ENCODE measurements at regions not wholly inside any gene's neighbourhood (a gene's known extent, or its start where the extent isn't known, plus 50 kb on each side); places are given as distances from the start of the nearest gene placed in this dataset.
"Not testable (repeated sequence)": the region's sequence is repeated elsewhere in the genome, so short reads cannot be mapped to it uniquely, and the experiment has no call there.

GRCh38 chr4:153880983-153881382, 92.1 kb upstream of the SFRP2 start:
- no peak for DNase-seq
- ChIA-PET CTCF (no interaction called here), POLR2A (ENCODE audit: unreplicated experiment) (no interaction called here)
- Histone ChIP-seq H2AFZ (ENCODE audit: low read length) (no peak overlapping the region), H3K4me3 (ENCODE audit: low read length) (no peak overlapping the region), H3K9me2 (replicated peaks; ENCODE audit: low read length) (no peaks in the 10 kb centered on the region), H3K4me2 (ENCODE audit: low read length) (no peak overlapping the region), H3K27me3 (ENCODE audit: low read length) (no peaks in the 10 kb centered on the region), H3K9ac (ENCODE audit: low read length) (no peak overlapping the region), H3K79me2 (ENCODE audit: low read length) (no peaks in the 10 kb centered on the region), H3K9me3 (ENCODE audit: low read length) (no peaks in the 10 kb centered on the region), H3F3A (ENCODE audit: low read length, unreplicated experiment) (no peaks in the 10 kb centered on the region), H3K4me1 (ENCODE audit: insufficient read depth, low read length) (no peaks in the 10 kb centered on the region), H3K27ac (ENCODE audit: low read length) (no peak overlapping the region), H4K20me1 (ENCODE audit: low read length) (no peaks in the 10 kb centered on the region), H3K36me3 (ENCODE audit: low read depth, low read length) (no peaks in the 10 kb centered on the region)
- BruUV-seq (replicated peaks): no TSS peak
- no peak for ATAC-seq
- TF ChIP-seq EZH2phosphoT487 (IDR thresholded peaks at IDR 0.05; ENCODE audit: borderline replicate concordance, low read length) (no peak), EZH2 (IDR thresholded peaks at IDR 0.05; ENCODE audit: low read length, unreplicated experiment) (no peak)
- TF ChIP-seq, protein P1, sequence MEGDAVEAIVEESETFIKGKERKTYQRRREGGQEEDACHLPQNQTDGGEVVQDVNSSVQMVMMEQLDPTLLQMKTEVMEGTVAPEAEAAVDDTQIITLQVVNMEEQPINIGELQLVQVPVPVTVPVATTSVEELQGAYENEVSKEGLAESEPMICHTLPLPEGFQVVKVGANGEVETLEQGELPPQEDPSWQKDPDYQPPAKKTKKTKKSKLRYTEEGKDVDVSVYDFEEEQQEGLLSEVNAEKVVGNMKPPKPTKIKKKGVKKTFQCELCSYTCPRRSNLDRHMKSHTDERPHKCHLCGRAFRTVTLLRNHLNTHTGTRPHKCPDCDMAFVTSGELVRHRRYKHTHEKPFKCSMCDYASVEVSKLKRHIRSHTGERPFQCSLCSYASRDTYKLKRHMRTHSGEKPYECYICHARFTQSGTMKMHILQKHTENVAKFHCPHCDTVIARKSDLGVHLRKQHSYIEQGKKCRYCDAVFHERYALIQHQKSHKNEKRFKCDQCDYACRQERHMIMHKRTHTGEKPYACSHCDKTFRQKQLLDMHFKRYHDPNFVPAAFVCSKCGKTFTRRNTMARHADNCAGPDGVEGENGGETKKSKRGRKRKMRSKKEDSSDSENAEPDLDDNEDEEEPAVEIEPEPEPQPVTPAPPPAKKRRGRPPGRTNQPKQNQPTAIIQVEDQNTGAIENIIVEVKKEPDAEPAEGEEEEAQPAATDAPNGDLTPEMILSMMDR (conservative IDR thresholded peaks at IDR 0.05; ENCODE audit: low read depth, low read length): no peak
- intact Hi-C loops (cut with micrococcal nuclease): no loop called here

DNA sequence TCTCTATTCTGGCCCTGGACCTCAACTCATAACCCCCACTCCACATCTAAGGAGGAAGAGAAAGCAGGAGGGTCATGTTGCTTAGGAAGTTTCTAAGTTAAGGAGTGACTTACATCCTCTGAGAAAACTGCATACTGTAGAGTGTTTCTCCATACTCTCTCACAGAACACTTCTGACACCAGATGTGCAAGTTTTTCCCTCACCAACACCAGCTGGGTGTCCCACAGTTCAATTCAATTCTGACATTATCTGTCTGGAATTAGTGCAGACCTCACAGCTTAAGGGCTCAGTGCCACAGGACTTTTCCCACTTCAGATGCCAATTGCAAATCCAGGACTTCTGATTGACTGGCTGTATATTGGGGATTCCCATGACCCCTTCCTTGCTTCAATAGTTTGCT, 89.0 kb upstream of the SFRP2 start:
- Histone ChIP-seq H3K36me3 (ENCODE audit: low read depth, low read length) (no peaks in the 10 kb centered on the region), H3K4me2 (ENCODE audit: low read length) (no peak overlapping the region), H3K27ac (ENCODE audit: low read length) (no peak overlapping the region), H3K27me3 (ENCODE audit: low read length) (no peaks in the 10 kb centered on the region), H3K79me2 (ENCODE audit: low read length) (no peaks in the 10 kb centered on the region), H3K9me2 (replicated peaks; ENCODE audit: low read length) (no peaks in the 10 kb centered on the region), H4K20me1 (ENCODE audit: low read length) (no peaks in the 10 kb centered on the region), H3K9me3 (ENCODE audit: low read length) (no peaks in the 10 kb centered on the region), H3K9ac (ENCODE audit: low read length) (no peak overlapping the region), H3K4me3 (ENCODE audit: low read length) (no peak overlapping the region), H3K4me1 (ENCODE audit: insufficient read depth, low read length) (no peaks in the 10 kb centered on the region), H3F3A (ENCODE audit: low read length, unreplicated experiment) (no peaks in the 10 kb centered on the region), H2AFZ (ENCODE audit: low read length) (no peak overlapping the region)
- no peak for DNase-seq
- no TSS peak for BruUV-seq (replicated peaks)
- no peak for TF ChIP-seq EZH2 (IDR thresholded peaks at IDR 0.05; ENCODE audit: low read length, unreplicated experiment)
- TF ChIP-seq, protein P1 (conservative IDR thresholded peaks at IDR 0.05; ENCODE audit: low read depth, low read length): no peak
- TF ChIP-seq EZH2phosphoT487 (IDR thresholded peaks at IDR 0.05; ENCODE audit: borderline replicate concordance, low read length): no peak
- no peak for ATAC-seq
- ChIA-PET CTCF (no interaction called here), POLR2A (ENCODE audit: unreplicated experiment) (no interaction called here)
- intact Hi-C loops (cut with micrococcal nuclease): no loop called here

DNA sequence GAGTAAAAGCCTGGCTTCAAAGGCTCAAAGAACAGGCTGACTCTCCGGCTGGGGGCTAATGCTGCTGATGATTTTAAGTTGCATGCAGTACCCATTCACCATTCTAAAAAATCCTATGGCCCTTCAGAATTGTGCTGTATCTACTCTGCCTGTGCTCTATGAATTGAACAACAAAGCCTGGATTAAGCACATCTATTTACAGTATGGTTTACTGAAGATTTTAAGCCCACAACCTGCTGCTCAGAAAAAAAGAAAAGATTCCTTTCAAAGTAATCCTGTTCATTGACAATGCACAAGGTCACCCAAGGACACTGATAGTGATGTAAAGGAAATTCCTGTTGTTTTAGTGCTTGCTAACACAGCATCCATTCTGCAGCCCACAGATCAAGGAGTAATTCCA, 84.9 kb upstream of the SFRP2 start:
- Histone ChIP-seq H3K27ac (ENCODE audit: low read length) (no peak overlapping the region), H3K79me2 (ENCODE audit: low read length) (no peaks in the 10 kb centered on the region), H2AFZ (ENCODE audit: low read length) (no peak overlapping the region), H3K27me3 (ENCODE audit: low read length) (peaks cover 8% of the 10 kb centered on the region; the same call in 1 of the 2 replicates), H3K9ac (ENCODE audit: low read length) (no peak overlapping the region), H3K9me3 (ENCODE audit: low read length) (no peaks in the 10 kb centered on the region), H4K20me1 (ENCODE audit: low read length) (no peaks in the 10 kb centered on the region), H3K36me3 (ENCODE audit: low read depth, low read length) (no peaks in the 10 kb centered on the region), H3K4me2 (ENCODE audit: low read length) (no peak overlapping the region), H3F3A (ENCODE audit: low read length, unreplicated experiment) (no peaks in the 10 kb centered on the region), H3K4me1 (ENCODE audit: insufficient read depth, low read length) (no peaks in the 10 kb centered on the region), H3K9me2 (replicated peaks; ENCODE audit: low read length) (no peaks in the 10 kb centered on the region), H3K4me3 (ENCODE audit: low read length) (no peak overlapping the region)
- ChIA-PET POLR2A (ENCODE audit: unreplicated experiment) (no interaction called here), CTCF (no interaction called here)
- TF ChIP-seq EZH2phosphoT487 (IDR thresholded peaks at IDR 0.05; ENCODE audit: borderline replicate concordance, low read length): no peak
- TF ChIP-seq, protein P1 (conservative IDR thresholded peaks at IDR 0.05; ENCODE audit: low read depth, low read length): no peak
- no peak for TF ChIP-seq EZH2 (IDR thresholded peaks at IDR 0.05; ENCODE audit: low read length, unreplicated experiment)
- DNase-seq (no peak), ATAC-seq (no peak)
- BruUV-seq (replicated peaks): no TSS peak
- intact Hi-C loops (cut with micrococcal nuclease): no loop called here

GRCh38 chr4:153866766-153867165, 77.9 kb upstream of the SFRP2 start:
- ATAC-seq; POLR2A ChIA-PET (ENCODE audit: unreplicated experiment): not testable (repeated sequence)

More at GRCh38 chr4:153866766-153867165, 77.9 kb upstream of the SFRP2 start:
- H3K9me2 ChIP-seq (replicated peaks; ENCODE audit: low read length); CTCF ChIA-PET; intact Hi-C loops (cut with micrococcal nuclease); H3K27ac ChIP-seq (ENCODE audit: low read length); H3F3A ChIP-seq (ENCODE audit: low read length, unreplicated experiment); H3K4me3 ChIP-seq (ENCODE audit: low read length); H3K36me3 ChIP-seq (ENCODE audit: low read depth, low read length); H3K4me2 ChIP-seq (ENCODE audit: low read length); DNase-seq; BruUV-seq (replicated peaks); H3K79me2 ChIP-seq (ENCODE audit: low read length); H3K9ac ChIP-seq (ENCODE audit: low read length); H3K9me3 ChIP-seq (ENCODE audit: low read length); H4K20me1 ChIP-seq (ENCODE audit: low read length); H3K27me3 ChIP-seq (ENCODE audit: low read length); H3K4me1 ChIP-seq (ENCODE audit: insufficient read depth, low read length); H2AFZ ChIP-seq (ENCODE audit: low read length): not testable (repeated sequence)
